Astrocyte of the spinal cord (primary cell): ENCODE measurements at regions not wholly inside any gene's neighbourhood (a gene's known extent, or its start where the extent isn't known, plus 50 kb on each side); places are given as distances from the start of the nearest gene placed in this dataset.

ENCODE experiments used
- DNase-seq: peaks from one replicate; pipeline ENCODE4 v3.0.0; 2011; ENCODE audit warnings: low read depth, low spot score
- H3K4me3 ChIP-seq: 2 replicates; pipeline ENCODE4 v1.5.1; 2011; ENCODE audit warnings: low read depth, mild to moderate bottlenecking, low read length, moderate library complexity
- CTCF ChIP-seq: IDR thresholded peaks from 2 replicates; pipeline ENCODE4 v1.5.1; 2012; ENCODE audit warnings: low read depth, mild to moderate bottlenecking, low read length, inconsistent platforms
- in situ Hi-C: cut with HindIII; loops from 2 replicates; pipeline ENCODE4 v1.10.0; 2017; ENCODE audit warnings: low sequenced_read_pairs

- H3K4me3 ChIP-seq = no peak overlapping the region
- no peak for DNase-seq
- in situ Hi-C loops = no loop called here
- TF ChIP-seq CTCF = no peak
Measured at GRCh38 chr3:14288833-14289451, 110.3 kb downstream of the LSM3 start.

GRCh38 chr3:14289590-14290461, 111.2 kb downstream of the LSM3 start:
- in situ Hi-C loops = no loop called here
- peak; percentile 81 for DNase-seq
- TF ChIP-seq CTCF = no peak
- H3K4me3 ChIP-seq = no peak overlapping the region

- in situ Hi-C loops = no loop called here
Measured at GRCh38 chr3:14290631-14291385, 111.6 kb upstream of the SLC6A6 start.

GRCh38 chr3:14295037-14295436, 107.4 kb upstream of the SLC6A6 start:
- in situ Hi-C loops = no loop called here
- no peak for TF ChIP-seq CTCF
- no peak overlapping the region for H3K4me3 ChIP-seq

More at GRCh38 chr3:14290631-14291385, 111.6 kb upstream of the SLC6A6 start:
- no peak overlapping the region for H3K4me3 ChIP-seq
- DNase-seq = no peak
- TF ChIP-seq CTCF = no peak

GRCh38 chr3:14295801-14296200, 106.6 kb upstream of the SLC6A6 start:
- no peak overlapping the region for H3K4me3 ChIP-seq
- in situ Hi-C loops = no loop called here
- no peak for DNase-seq
- TF ChIP-seq CTCF = no peak

More at GRCh38 chr3:14295037-14295436, 107.4 kb upstream of the SLC6A6 start:
- DNase-seq = no peak

GRCh38 chr3:14297305-14297704, 105.1 kb upstream of the SLC6A6 start:
- no peak for DNase-seq
- TF ChIP-seq CTCF = no peak
- in situ Hi-C loops = no loop called here
- H3K4me3 ChIP-seq = no peak overlapping the region
